ENCODE measurements at regions not wholly inside any gene's neighbourhood (a gene's known extent, or its start where the extent isn't known, plus 50 kb on each side); places are given as distances from the start of the nearest gene placed in this dataset.
"Not testable (repeated sequence)": the region's sequence is repeated elsewhere in the genome, so short reads cannot be mapped to it uniquely, and the experiment has no call there.

GRCh38 chr14:28820677-28821076, 54.1 kb downstream of the FOXG1 start:
- DNase-seq (ENCODE audit: low spot score) = no peak

GRCh38 chr14:28821993-28822392, 55.4 kb downstream of the FOXG1 start:
- DNase-seq (ENCODE audit: low spot score) = no peak

- no peak for DNase-seq (ENCODE audit: low spot score)
Observed at GRCh38 chr14:28823245-28823644, 56.7 kb downstream of the FOXG1 start.

GRCh38 chr14:28830115-28830534, 63.5 kb downstream of the FOXG1 start:
- peak; percentile 28 for DNase-seq (ENCODE audit: low spot score)

GRCh38 chr14:28831126-28831525, 64.5 kb downstream of the FOXG1 start:
- no peak for DNase-seq (ENCODE audit: low spot score)

GRCh38 chr14:28842569-28842968, 76.0 kb downstream of the FOXG1 start:
- not testable (repeated sequence) for DNase-seq (ENCODE audit: low spot score)

- no peak for DNase-seq (ENCODE audit: low spot score)
Observed at GRCh38 chr14:28867571-28867970, 101.0 kb downstream of the FOXG1 start.

- DNase-seq (ENCODE audit: low spot score) = no peak
Observed at GRCh38 chr14:28870033-28870564, 103.5 kb downstream of the FOXG1 start.

- DNase-seq (ENCODE audit: low spot score) = no peak
Observed at GRCh38 chr14:28875934-28876571, 109.5 kb downstream of the FOXG1 start.

GRCh38 chr14:28876572-28876945, 110.0 kb downstream of the FOXG1 start:
- DNase-seq (ENCODE audit: low spot score) = no peak

GRCh38 chr14:28877923-28878322, 111.3 kb downstream of the FOXG1 start:
- no peak for DNase-seq (ENCODE audit: low spot score)

GRCh38 chr14:28879573-28879996, 113.0 kb downstream of the FOXG1 start:
- no peak for DNase-seq (ENCODE audit: low spot score)

GRCh38 chr14:28886940-28887339, 120.4 kb downstream of the FOXG1 start:
- no peak for DNase-seq (ENCODE audit: low spot score)

- DNase-seq (ENCODE audit: low spot score) = no peak
Observed at GRCh38 chr14:28895389-28895788, 128.8 kb downstream of the FOXG1 start.

GRCh38 chr14:28896337-28896736, 129.8 kb downstream of the FOXG1 start:
- DNase-seq (ENCODE audit: low spot score) = no peak

- no peak for DNase-seq (ENCODE audit: low spot score)
Observed at GRCh38 chr14:28901631-28902030, 135.0 kb downstream of the FOXG1 start.

GRCh38 chr14:28902930-28903329, 136.3 kb downstream of the FOXG1 start:
- no peak for DNase-seq (ENCODE audit: low spot score)

- DNase-seq (ENCODE audit: low spot score) = no peak
Observed at GRCh38 chr14:28911521-28911920, 144.9 kb downstream of the FOXG1 start.

- DNase-seq (ENCODE audit: low spot score) = no peak
Observed at GRCh38 chr14:28913056-28913455, 146.5 kb downstream of the FOXG1 start.

GRCh38 chr14:28926122-28926521, 159.5 kb downstream of the FOXG1 start:
- no peak for DNase-seq (ENCODE audit: low spot score)

- no peak for DNase-seq (ENCODE audit: low spot score)
Observed at GRCh38 chr14:28931999-28932398, 165.4 kb downstream of the FOXG1 start.

GRCh38 chr14:28936601-28937000, 170.0 kb downstream of the FOXG1 start:
- no peak for DNase-seq (ENCODE audit: low spot score)

GRCh38 chr14:28941758-28942157, 175.2 kb downstream of the FOXG1 start:
- DNase-seq (ENCODE audit: low spot score) = no peak

- no peak for DNase-seq (ENCODE audit: low spot score)
Observed at GRCh38 chr14:28944605-28945004, 178.0 kb downstream of the FOXG1 start.

Data from COLO829 (cell line).